Thyroid gland (tissue), 4 donors: ENCODE measurements at regions not wholly inside any gene's neighbourhood (a gene's known extent, or its start where the extent isn't known, plus 50 kb on each side); places are given as distances from the start of the nearest gene placed in this dataset.

Experiments used
- DNase-seq, 2 donors: peaks; one replicate each; pipeline ENCODE4 v3.0.0-alpha.2; 2019
- H3K27ac ChIP-seq, 3 donors: fragments of 200-600 bp; sonication (generic); 1 replicate in 2 of 3; 2 replicates in 1 of 3; pipeline ENCODE4 v1.5.1; 2016 to 2019; ENCODE audit warnings: mild to moderate bottlenecking in 1 of 3, moderate library complexity in 1 of 3
- H3K27me3 ChIP-seq: fragments of 200-600 bp; sonication (generic); one replicate; pipeline ENCODE4 v1.5.1; 2019
- H3K36me3 ChIP-seq, 2 donors: fragments of 200-600 bp; sonication (generic); one replicate each; pipeline ENCODE4 v1.5.1; 2016 to 2019
- H3K4me1 ChIP-seq, 2 donors: fragments of 200-600 bp; sonication (generic); one replicate each; pipeline ENCODE4 v1.5.1; 2017 to 2019
- H3K4me3 ChIP-seq, 3 donors: fragments of 200-600 bp; sonication (generic); replicated peaks in 1 of 3; 1 replicate in 2 of 3; 2 replicates in 1 of 3; pipeline ENCODE4 v1.5.1; 2016; ENCODE audit warnings: mild to moderate bottlenecking in 1 of 3
- H3K9me3 ChIP-seq: fragments of 200-600 bp; sonication (generic); one replicate; pipeline ENCODE4 v1.5.1; 2017
- CTCF ChIP-seq, 6 experiments: fragments of 200-600 bp in 3 of 6; fragments of 450-650 bp in 3 of 6; sonication (generic) in 3 of 6; IDR thresholded peaks; one replicate each; pipeline ENCODE4 v1.5.1; 2016 to 2019; ENCODE audit warnings: antibody characterized with exemption in 6 of 6, mild to moderate bottlenecking in 2 of 6, inconsistent platforms in 1 of 6, moderate library complexity in 1 of 6
- POLR2A ChIP-seq, 2 donors: fragments of 450-650 bp; IDR thresholded peaks; one replicate each; pipeline ENCODE4 v1.6.1; 2017; ENCODE audit warnings: antibody characterized with exemption in 2 of 2, mild to moderate bottlenecking in 2 of 2, moderate library complexity in 1 of 2
- WGBS, 2 donors: methylation state at CpG; one replicate each; pipeline ENCODE4 v1.1.5; 2017; 5-methylcytosine and 5-hydroxymethylcytosine counted together
- intact Hi-C: fragments of 100-400 bp; cut with DNase I; formaldehyde crosslinking; loops from one replicate; pipeline ENCODE4 v1.15.1; 2023

DNA sequence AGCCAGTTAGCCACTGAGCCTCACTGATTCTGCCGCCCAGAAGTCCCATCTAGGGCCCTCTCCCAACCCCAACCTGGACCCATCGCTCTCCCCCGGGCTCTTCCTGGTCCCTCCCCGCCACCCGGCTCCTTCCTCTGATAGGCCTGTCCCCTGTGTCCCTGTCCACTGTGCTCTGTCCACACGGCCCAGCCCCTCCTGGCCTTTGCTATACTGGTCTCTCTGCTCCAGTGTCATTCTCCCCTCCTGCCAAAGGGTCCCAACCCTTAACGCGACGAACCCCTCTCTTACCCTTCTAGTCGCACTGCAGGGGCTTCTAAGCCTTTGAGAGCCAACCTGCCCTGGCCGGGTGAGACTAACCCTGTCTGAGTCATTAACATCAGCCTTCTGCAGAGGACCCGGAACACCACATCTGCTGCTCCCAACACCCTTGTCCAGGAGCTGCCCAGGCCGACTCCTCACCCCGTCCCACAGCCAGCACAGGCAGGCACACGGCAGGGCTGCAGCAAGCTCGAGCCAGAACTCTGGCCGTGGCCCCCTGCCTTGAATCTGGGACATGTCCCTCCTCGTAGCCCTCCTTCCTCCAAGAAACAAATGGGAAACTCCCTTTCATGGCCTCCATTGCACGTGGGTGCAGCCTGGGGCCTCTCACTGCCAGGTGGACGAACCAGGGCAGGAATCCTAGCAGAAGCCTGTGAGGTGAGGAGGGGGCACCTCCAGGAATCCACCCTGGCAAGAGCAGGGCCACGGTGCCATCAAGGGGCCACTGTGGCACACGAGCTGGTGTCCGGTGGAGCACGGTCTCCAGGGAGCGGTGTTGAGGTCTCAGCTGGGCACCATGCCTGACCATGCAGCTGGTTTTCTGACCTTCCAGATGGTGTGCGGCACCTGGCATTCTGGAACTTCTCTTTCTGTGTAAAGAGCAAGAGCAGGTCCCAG lies 140.9 kb upstream of the IQSEC1 start:
- H3K36me3 ChIP-seq: no peaks in the 10 kb centered on the region
- DNase-seq: no peak
- no peaks in the 10 kb centered on the region for H3K9me3 ChIP-seq
- H3K4me1 ChIP-seq: peaks cover 0 to 6% of the 10 kb centered on the region in 2 donors
- H3K27ac ChIP-seq: no peak overlapping the region
- WGBS, 2 donors: 69 to 76% methylated on average over 24 to 26 of the region's 26 CpGs
- TF ChIP-seq CTCF (IDR thresholded peaks at IDR 0.05): no peak
- TF ChIP-seq POLR2A (IDR thresholded peaks at IDR 0.05): no peak
- intact Hi-C loops: no loop called here
- no peak overlapping the region for H3K4me3 ChIP-seq
- no peaks in the 10 kb centered on the region for H3K27me3 ChIP-seq

- 87 to 90% methylated on average over 3 of the region's 3 CpGs for WGBS, 2 donors
- Histone ChIP-seq H3K4me1 (peaks cover 0 to 6% of the 10 kb centered on the region in 2 donors), H3K27me3 (no peaks in the 10 kb centered on the region), H3K36me3 (no peaks in the 10 kb centered on the region), H3K4me3 (no peak overlapping the region), H3K27ac (no peak overlapping the region), H3K9me3 (no peaks in the 10 kb centered on the region)
- DNase-seq: no peak
- TF ChIP-seq POLR2A (IDR thresholded peaks at IDR 0.05): no peak
- no peak for TF ChIP-seq CTCF (IDR thresholded peaks at IDR 0.05)
- intact Hi-C loops: no loop called here
Measured at GRCh38 chr3:13213490-13213889, 140.3 kb upstream of the IQSEC1 start.

- Histone ChIP-seq H3K4me3 (no peak overlapping the region), H3K4me1 (peaks cover 0 to 6% of the 10 kb centered on the region in 2 donors), H3K27me3 (no peaks in the 10 kb centered on the region), H3K27ac (no peak overlapping the region), H3K36me3 (no peaks in the 10 kb centered on the region), H3K9me3 (no peaks in the 10 kb centered on the region)
- TF ChIP-seq CTCF (IDR thresholded peaks at IDR 0.05): no peak
- DNase-seq: no peak
- 85% methylated on average over 16 of the region's 16 CpGs for WGBS, 2 donors
- intact Hi-C loops: no loop called here
Measured at GRCh38 chr3:13211605-13212210, 138.5 kb upstream of the IQSEC1 start.

- Histone ChIP-seq H3K9me3 (no peaks in the 10 kb centered on the region), H3K27ac (no peak overlapping the region), H3K27me3 (no peaks in the 10 kb centered on the region), H3K4me1 (peaks cover 0 to 6% of the 10 kb centered on the region in 2 donors), H3K4me3 (no peak overlapping the region), H3K36me3 (no peaks in the 10 kb centered on the region)
- intact Hi-C loops: no loop called here
- TF ChIP-seq CTCF (IDR thresholded peaks at IDR 0.05) (no peak), POLR2A (IDR thresholded peaks at IDR 0.05) (no peak)
- DNase-seq: no peak
- 83 to 94% methylated on average over 10 to 14 of the region's 22 CpGs for WGBS, 2 donors
Measured at GRCh38 chr3:13210221-13210975, 137.2 kb upstream of the IQSEC1 start.
